K562 (cell line): ENCODE measurements at regions not wholly inside any gene's neighbourhood (a gene's known extent, or its start where the extent isn't known, plus 50 kb on each side); places are given as distances from the start of the nearest gene placed in this dataset.

ENCODE experiments used
- ATAC-seq: fragments of 200-7000 bp; cut with Tn5 transposase; 3 replicates; pipeline ENCODE4 v1.9.1; 2020; ENCODE audit warnings: moderate library complexity
- BruUV-seq: library from RNA; stranded (reverse); fragments of 400-500 nt; replicated peaks from 2 replicates; lab custom pipeline; 2021; lab: Mats Ljungman, UMichigan
- CTCF ChIA-PET: fragments of 300-600 bp; formaldehyde crosslinking; extraction: SDS; loops from one replicate; lab custom pipeline; 2021; ENCODE audit warnings: low intra/inter-chr PET ratio; lab: Yijun Ruan, JAX
- POLR2A ChIA-PET: fragments of 300-600, 350-650 bp; sonication (Branson Sonifier 250); formaldehyde crosslinking; extraction: SDS; loops from one replicate; lab custom pipeline; 2021; ENCODE audit warnings: antibody characterized with exemption, inconsistent platforms; lab: Yijun Ruan, JAX
- DNase-seq, 4 experiments: peaks; one replicate each; pipeline versions ENCODE4 v3.0.0 to v3.0.0-alpha.2; 2011 to 2018; ENCODE audit warnings: low spot score in 3 of 4, mixed read lengths in 3 of 4; ENCODE audit errors: extremely low read depth in 1 of 4
- FAIRE-seq: peaks from 2 replicates; lab custom pipeline; 2011; peaks lifted over from hg19 to GRCh38; lab: Jason Lieb, UNC
- H2AFZ ChIP-seq: 2 replicates; pipeline ENCODE4 v1.6.0; 2011; ENCODE audit warnings: low read depth, low read length, control low read depth, inconsistent platforms
- H3K27ac ChIP-seq: fragments of 200-600 bp; 3 replicates; pipeline ENCODE4 v1.8.0; 2011; ENCODE audit warnings: low read depth, mild to moderate bottlenecking, control low read depth, inconsistent platforms, low read length, moderate library complexity, mixed read lengths; ENCODE audit errors: extremely low read depth
- H3K27me3 ChIP-seq, 2 experiments: fragments of 300-600 bp in 1 of 2; 2 replicates in 1 of 2; 3 replicates in 1 of 2; pipeline versions ENCODE4 v1.6.0 to v1.8.0; 2011; ENCODE audit warnings: inconsistent platforms in 2 of 2, low read length in 2 of 2, mild to moderate bottlenecking in 1 of 2, mixed read lengths in 1 of 2, moderate library complexity in 1 of 2; ENCODE audit not compliant: control insufficient read depth in 2 of 2, insufficient read depth in 2 of 2
- H3K36me3 ChIP-seq: fragments of 300-600 bp; 3 replicates; pipeline ENCODE4 v1.8.0; 2011; ENCODE audit warnings: mild to moderate bottlenecking, low read length, inconsistent platforms; ENCODE audit not compliant: control insufficient read depth, insufficient read depth
- H3K4me1 ChIP-seq, 2 experiments: fragments of 200-600 bp in 1 of 2; replicated peaks in 1 of 2; 2 replicates in 1 of 2; 3 replicates in 1 of 2; pipeline versions ENCODE4 v1.5.1 to v1.8.0; 2011; ENCODE audit warnings: inconsistent platforms in 2 of 2, low read length in 2 of 2, mild to moderate bottlenecking in 1 of 2, mixed read lengths in 1 of 2, moderate library complexity in 1 of 2; ENCODE audit not compliant: control insufficient read depth in 2 of 2, insufficient read depth in 2 of 2
- H3K4me2 ChIP-seq: 2 replicates; pipeline ENCODE4 v1.6.1; 2011; ENCODE audit warnings: low read length, control low read depth, inconsistent platforms, mixed read lengths; ENCODE audit not compliant: insufficient read depth
- H3K4me3 ChIP-seq: fragments of 200-600 bp; sonication (generic), shearing (Covaris generic); 2 replicates; pipeline ENCODE4 v1.5.1; 2016; ENCODE audit warnings: control low read depth, inconsistent platforms
- H3K79me2 ChIP-seq: fragments of 200-600 bp; 3 replicates; pipeline ENCODE4 v1.8.0; 2011; ENCODE audit warnings: low read length, inconsistent platforms; ENCODE audit not compliant: control insufficient read depth, insufficient read depth
- H3K9ac ChIP-seq, 2 experiments: 2 replicates each; pipeline versions ENCODE4 v1.6.0 to v1.6.1; 2011; ENCODE audit warnings: low read depth in 2 of 2, low read length in 2 of 2, control low read depth in 1 of 2, inconsistent platforms in 1 of 2, mild to moderate bottlenecking in 1 of 2, mixed read lengths in 1 of 2; ENCODE audit not compliant: insufficient read depth in 1 of 2
- H3K9me1 ChIP-seq: one replicate; pipeline ENCODE4 v1.6.0; 2011; ENCODE audit warnings: inconsistent platforms, mild to moderate bottlenecking, low read length, moderate library complexity; ENCODE audit not compliant: control insufficient read depth, insufficient read depth
- H3K9me3 ChIP-seq: replicated peaks from 2 replicates; pipeline ENCODE4 v1.5.1; 2011; ENCODE audit warnings: low read depth, low read length, inconsistent platforms; ENCODE audit not compliant: control insufficient read depth, insufficient read depth
- H4K20me1 ChIP-seq: replicated peaks from 2 replicates; pipeline ENCODE4 v1.6.1; 2011; ENCODE audit warnings: low read length, inconsistent platforms, mixed read lengths; ENCODE audit not compliant: control insufficient read depth, insufficient read depth
- KDM1A ChIP-seq, 2 experiments: fragments of 450-650 bp; IDR thresholded peaks; 2 replicates each; pipeline ENCODE4 v1.6.1; 2016; ENCODE audit warnings: mild to moderate bottlenecking in 2 of 2
- NFATC3 ChIP-seq: fragments of 450-650 bp; IDR thresholded peaks from 2 replicates; pipeline ENCODE4 v1.6.1; 2017; ENCODE audit warnings: mild to moderate bottlenecking
- PHTF2 ChIP-seq: fragments of 250-450 bp; sonication (Bioruptor Pico); IDR thresholded peaks from 2 replicates; pipeline ENCODE4 v1.5.0; 2021; ENCODE audit warnings: mild to moderate bottlenecking
- WGBS: fragments of 100-300 bp; shearing (Covaris generic); methylation state at CpG from one replicate; pipeline ENCODE4 v1.1.6; 2016; ENCODE audit warnings: low coverage, mixed read lengths; ENCODE audit not compliant: insufficient coverage; ENCODE audit errors: missing lambda C conversion rate; 5-methylcytosine and 5-hydroxymethylcytosine counted together
- in situ Hi-C: fragments of 300-500 bp; cut with MboI; formaldehyde crosslinking; loops from 4 replicates; pipeline ENCODE4 v1.15.0; 2018; ENCODE audit warnings: inconsistent platforms, mixed read lengths
- intact Hi-C: fragments of 100-400 bp; cut with micrococcal nuclease; formaldehyde crosslinking; loops from 2 replicates; pipeline ENCODE4 v1.14.2; 2022
- TF ChIP-seq, protein P1 (sequence below): fragments of 250-450 bp; sonication (Bioruptor Pico); IDR thresholded peaks from 2 replicates; pipeline ENCODE4 v1.5.0; 2021
- TF ChIP-seq, protein P2 (sequence below): fragments of 450-650 bp; formaldehyde crosslinking; conservative IDR thresholded peaks from 2 replicates; pipeline ENCODE4 v1.4.0; 2022; ENCODE audit warnings: mild to moderate bottlenecking, missing genetic modification characterization
- TF ChIP-seq, protein P3 (sequence below): fragments of 450-650 bp; conservative IDR thresholded peaks from 2 replicates; pipeline ENCODE4 v1.6.1; 2016; ENCODE audit warnings: missing genetic modification characterization, low read depth, mild to moderate bottlenecking, missing compliant biosample characterization, moderate library complexity
- TF ChIP-seq, protein P4 (sequence below), 2 experiments: fragments of 450-650 bp; conservative IDR thresholded peaks; 2 replicates each; pipeline ENCODE4 v1.6.1; 2017; ENCODE audit warnings: mild to moderate bottlenecking in 2 of 2, moderate library complexity in 2 of 2
- TF ChIP-seq, protein P5 (sequence below): fragments of 250-450 bp; sonication (Bioruptor Pico); IDR thresholded peaks from 2 replicates; pipeline ENCODE4 v1.6.1; 2021; ENCODE audit warnings: mild to moderate bottlenecking

DNA sequence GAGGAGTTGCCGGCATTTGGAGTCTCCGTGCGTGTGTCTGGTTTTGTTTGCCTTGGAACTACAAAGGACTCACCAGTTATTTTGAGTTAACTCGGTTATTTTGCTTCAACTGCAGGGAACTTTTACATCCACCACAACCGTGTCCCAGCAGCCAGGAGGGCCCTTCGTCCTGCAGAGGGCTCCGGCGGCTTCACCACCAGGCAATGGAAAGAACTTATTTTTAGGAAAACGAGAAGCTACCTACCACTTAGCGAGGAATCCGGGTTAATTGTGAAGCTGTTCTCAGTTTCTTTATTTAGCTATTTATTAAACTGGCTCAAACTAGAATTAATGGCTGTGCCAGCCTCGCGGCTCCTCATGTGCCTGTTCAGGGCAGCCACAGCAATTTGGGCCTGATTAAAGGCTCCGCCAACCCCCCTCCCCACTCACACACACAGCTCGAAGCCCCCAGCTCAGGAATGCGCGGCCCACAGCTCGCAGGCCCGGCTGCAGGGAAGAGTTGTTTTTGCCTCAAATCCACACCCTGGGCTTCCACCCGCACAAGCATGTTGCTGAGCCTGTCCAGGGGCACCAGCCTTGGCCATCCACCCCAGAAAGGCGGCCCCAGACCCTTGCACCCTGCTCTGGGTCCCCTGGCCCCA, 55.9 kb upstream of the FGF3 start:
- Histone ChIP-seq H3K27me3 (peaks cover 24 to 61% of the 10 kb centered on the region in 2 experiments; a peak in 4 of 5 replicates), H3K4me3 (no peak overlapping the region), H3K9ac (no peak overlapping the region), H3K27ac (no peak overlapping the region), H3K79me2 (no peaks in the 10 kb centered on the region), H3K36me3 (no peaks in the 10 kb centered on the region), H3K4me2 (no peak overlapping the region), H3K9me1 (peaks cover 3% of the 10 kb centered on the region), H2AFZ (no peak overlapping the region), H3K4me1 (no peaks in the 10 kb centered on the region), H3K9me3 (no peaks in the 10 kb centered on the region), H4K20me1 (peaks cover 15% of the 10 kb centered on the region)
- FAIRE-seq (no peak), ATAC-seq (no peak), DNase-seq (no peak)
- TF ChIP-seq NFATC3 (no peak), KDM1A (IDR thresholded peaks at IDR 0.05) (no peak), PHTF2 (CRISPR knock-in tag) (no peak)
- POLR2A ChIA-PET: interaction anchor here (0.6 kb wide), 1 partner anchor 106 kb away, joined by 4 read pairs; no protein-coding TSS in a partner anchor
- intact Hi-C loops: no loop called here
- CTCF ChIA-PET: no interaction called here
- no TSS peak for BruUV-seq
- 1% methylated on average over 21 of the region's 21 CpGs for WGBS
- in situ Hi-C loops: no loop called here

DNA sequence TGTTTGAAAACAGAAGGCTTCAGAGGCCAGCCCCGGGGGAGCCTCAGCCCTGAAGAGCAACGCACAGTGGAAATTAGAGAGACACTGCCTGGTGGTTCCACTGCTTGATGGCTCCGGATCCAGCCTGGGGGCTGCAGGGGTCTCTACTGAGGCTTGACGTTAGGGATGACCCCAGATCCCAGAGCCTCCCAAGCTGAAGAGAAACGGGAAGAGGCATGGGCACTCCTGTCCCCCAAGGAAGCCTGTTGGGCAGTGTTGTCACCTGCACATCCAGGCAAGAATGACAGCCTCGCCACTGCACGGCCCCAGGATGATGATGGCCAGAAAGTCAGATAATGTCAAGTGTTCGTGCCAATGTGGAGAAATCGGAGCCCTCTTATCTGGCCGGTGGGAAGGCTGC, 56.8 kb upstream of the FGF3 start:
- H3K36me3 ChIP-seq: no peaks in the 10 kb centered on the region
- in situ Hi-C loops (no loop called here), intact Hi-C loops (no loop called here)
- no TSS peak for BruUV-seq
- peaks cover 3% of the 10 kb centered on the region for H3K9me1 ChIP-seq
- H3K27me3 ChIP-seq: peaks cover 24 to 70% of the 10 kb centered on the region in 2 experiments; a peak in 4 of 5 replicates
- H3K4me3 ChIP-seq: no peak overlapping the region
- H3K27ac ChIP-seq: no peak overlapping the region
- ChIA-PET POLR2A (interaction anchor here (0.6 kb wide), 1 partner anchor 297 kb away, joined by 4 read pairs; no protein-coding TSS in a partner anchor), CTCF (no interaction called here)
- no peak overlapping the region for H2AFZ ChIP-seq
- H3K9ac ChIP-seq: no peak overlapping the region
- WGBS: 0% methylated on average over 7 of the region's 10 CpGs
- FAIRE-seq: no peak
- H3K79me2 ChIP-seq: no peaks in the 10 kb centered on the region
- ATAC-seq: no peak
- no peak for DNase-seq
- H3K4me2 ChIP-seq: no peak overlapping the region
- no peaks in the 10 kb centered on the region for H3K9me3 ChIP-seq
- peaks cover 15% of the 10 kb centered on the region for H4K20me1 ChIP-seq
- H3K4me1 ChIP-seq: no peaks in the 10 kb centered on the region
- TF ChIP-seq, protein P1, sequence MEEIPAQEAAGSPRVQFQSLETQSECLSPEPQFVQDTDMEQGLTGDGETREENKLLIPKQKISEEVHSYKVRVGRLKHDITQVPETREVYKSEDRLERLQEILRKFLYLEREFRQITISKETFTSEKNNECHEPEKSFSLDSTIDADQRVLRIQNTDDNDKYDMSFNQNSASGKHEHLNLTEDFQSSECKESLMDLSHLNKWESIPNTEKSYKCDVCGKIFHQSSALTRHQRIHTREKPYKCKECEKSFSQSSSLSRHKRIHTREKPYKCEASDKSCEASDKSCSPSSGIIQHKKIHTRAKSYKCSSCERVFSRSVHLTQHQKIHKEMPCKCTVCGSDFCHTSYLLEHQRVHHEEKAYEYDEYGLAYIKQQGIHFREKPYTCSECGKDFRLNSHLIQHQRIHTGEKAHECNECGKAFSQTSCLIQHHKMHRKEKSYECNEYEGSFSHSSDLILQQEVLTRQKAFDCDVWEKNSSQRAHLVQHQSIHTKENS (CRISPR knock-in tag): no peak
- TF ChIP-seq, protein P2, sequence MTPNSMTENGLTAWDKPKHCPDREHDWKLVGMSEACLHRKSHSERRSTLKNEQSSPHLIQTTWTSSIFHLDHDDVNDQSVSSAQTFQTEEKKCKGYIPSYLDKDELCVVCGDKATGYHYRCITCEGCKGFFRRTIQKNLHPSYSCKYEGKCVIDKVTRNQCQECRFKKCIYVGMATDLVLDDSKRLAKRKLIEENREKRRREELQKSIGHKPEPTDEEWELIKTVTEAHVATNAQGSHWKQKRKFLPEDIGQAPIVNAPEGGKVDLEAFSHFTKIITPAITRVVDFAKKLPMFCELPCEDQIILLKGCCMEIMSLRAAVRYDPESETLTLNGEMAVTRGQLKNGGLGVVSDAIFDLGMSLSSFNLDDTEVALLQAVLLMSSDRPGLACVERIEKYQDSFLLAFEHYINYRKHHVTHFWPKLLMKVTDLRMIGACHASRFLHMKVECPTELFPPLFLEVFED: no peak
- TF ChIP-seq, protein P3, sequence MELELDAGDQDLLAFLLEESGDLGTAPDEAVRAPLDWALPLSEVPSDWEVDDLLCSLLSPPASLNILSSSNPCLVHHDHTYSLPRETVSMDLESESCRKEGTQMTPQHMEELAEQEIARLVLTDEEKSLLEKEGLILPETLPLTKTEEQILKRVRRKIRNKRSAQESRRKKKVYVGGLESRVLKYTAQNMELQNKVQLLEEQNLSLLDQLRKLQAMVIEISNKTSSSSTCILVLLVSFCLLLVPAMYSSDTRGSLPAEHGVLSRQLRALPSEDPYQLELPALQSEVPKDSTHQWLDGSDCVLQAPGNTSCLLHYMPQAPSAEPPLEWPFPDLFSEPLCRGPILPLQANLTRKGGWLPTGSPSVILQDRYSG: no peak
- TF ChIP-seq, protein P4, sequence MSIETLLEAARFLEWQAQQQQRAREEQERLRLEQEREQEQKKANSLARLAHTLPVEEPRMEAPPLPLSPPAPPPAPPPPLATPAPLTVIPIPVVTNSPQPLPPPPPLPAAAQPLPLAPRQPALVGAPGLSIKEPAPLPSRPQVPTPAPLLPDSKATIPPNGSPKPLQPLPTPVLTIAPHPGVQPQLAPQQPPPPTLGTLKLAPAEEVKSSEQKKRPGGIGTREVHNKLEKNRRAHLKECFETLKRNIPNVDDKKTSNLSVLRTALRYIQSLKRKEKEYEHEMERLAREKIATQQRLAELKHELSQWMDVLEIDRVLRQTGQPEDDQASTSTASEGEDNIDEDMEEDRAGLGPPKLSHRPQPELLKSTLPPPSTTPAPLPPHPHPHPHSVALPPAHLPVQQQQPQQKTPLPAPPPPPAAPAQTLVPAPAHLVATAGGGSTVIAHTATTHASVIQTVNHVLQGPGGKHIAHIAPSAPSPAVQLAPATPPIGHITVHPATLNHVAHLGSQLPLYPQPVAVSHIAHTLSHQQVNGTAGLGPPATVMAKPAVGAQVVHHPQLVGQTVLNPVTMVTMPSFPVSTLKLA (conservative IDR thresholded peaks at IDR 0.05): no peak
- TF ChIP-seq, protein P5, sequence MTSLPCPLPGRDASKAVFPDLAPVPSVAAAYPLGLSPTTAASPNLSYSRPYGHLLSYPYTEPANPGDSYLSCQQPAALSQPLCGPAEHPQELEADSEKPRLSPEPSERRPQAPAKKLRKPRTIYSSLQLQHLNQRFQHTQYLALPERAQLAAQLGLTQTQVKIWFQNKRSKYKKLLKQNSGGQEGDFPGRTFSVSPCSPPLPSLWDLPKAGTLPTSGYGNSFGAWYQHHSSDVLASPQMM: no peak
